NCI-H1417 (cell line): ENCODE measurements at regions not wholly inside any gene's neighbourhood (a gene's known extent, or its start where the extent isn't known, plus 50 kb on each side); places are given as distances from the start of the nearest gene placed in this dataset.

Experiments used
- DNase-seq, 3 experiments: peaks; one replicate each; lab custom pipeline; 2025; lab: John Stamatoyannopoulos, UW

DNA sequence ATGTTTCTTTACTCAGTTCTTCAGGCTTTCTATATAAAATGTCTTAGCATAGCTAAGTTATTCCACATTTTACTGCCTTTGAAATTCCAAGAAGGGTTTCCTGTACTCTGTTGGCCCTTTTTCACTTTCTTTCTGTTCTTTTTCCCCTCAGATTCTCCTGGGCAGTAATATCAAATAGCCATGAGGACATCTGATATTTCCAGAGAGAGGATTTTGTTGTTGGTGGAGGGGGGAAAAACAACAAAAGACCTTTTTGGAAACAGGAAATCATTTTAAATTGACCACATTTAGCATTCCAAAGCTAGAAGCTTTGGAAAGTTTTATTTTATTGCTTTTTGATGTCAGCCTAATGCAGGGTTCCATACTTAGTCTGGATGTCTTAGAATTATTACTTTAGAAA, 445.4 kb downstream of the GJA1 start:
- DNase-seq, result no peak

DNA sequence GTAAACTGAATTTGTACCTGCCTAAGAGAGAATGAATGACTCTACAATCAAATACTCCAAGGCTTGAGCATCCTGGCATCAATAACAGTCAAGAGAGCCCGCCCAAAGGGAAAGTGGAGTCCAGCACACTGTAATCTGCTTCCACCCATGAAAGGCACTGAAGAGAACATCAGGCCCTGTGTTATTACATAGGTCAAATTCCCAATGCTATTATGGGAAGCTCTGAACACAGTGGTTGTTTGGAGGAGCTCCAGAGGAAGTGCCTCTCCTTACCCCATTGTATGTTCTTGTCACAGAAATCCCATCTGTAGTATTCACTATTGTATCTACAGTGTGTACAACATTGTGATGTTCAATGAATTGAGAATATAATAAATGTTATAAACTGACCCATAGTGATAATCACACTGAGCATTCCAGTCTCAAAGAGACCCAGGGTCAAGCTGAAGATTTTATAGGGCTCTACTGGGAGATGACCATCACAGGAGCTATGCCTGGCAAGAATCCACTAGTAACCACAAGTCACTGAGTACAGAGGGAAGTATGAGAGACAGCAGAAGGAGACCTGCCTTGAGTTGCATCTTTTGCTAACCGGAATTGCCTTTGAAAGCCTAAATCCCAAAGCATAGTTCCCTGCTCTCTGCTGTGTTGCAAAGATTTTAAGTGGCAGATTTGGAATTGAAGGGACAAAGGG, 446.7 kb downstream of the GJA1 start:
- no peak for DNase-seq

DNA sequence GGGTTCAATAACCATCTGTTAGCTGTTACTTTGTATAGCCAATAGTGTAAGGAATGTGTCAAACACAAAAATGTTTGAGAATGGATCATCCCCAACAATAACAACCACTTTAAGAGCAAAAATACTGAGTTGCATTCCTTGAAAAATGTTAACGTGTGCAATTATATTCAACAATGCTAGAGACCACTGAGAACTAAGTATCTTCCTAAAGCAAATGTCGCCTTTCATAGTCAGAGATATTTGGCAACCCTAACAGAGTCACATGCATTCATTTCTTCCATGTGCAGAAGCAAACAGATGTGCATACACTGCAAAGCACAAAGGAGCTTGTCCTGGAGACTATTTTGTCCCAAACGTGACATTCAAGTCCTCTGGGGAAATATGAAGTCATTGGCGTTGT, 448.6 kb downstream of the GJA1 start:
- no peak for DNase-seq

DNA sequence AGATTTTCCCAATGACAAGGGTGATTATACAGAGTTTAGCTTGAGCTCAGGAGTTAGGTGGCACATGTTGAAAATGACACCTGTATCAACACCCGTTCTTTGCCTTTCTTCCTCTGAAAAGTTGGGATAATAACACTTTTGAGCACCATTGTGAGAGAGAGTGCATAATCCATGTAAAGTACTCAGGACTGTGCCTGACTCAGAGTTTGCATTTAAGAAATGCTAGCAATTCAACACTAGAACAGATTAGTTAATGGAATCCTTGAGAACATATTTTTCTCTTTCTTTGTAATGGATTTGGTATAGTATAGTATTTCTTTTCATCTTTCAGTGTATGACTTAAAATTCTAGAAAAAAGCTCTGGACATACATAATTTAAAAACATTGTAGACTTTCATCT, 449.2 kb downstream of the GJA1 start:
- DNase-seq, result no peak

DNA sequence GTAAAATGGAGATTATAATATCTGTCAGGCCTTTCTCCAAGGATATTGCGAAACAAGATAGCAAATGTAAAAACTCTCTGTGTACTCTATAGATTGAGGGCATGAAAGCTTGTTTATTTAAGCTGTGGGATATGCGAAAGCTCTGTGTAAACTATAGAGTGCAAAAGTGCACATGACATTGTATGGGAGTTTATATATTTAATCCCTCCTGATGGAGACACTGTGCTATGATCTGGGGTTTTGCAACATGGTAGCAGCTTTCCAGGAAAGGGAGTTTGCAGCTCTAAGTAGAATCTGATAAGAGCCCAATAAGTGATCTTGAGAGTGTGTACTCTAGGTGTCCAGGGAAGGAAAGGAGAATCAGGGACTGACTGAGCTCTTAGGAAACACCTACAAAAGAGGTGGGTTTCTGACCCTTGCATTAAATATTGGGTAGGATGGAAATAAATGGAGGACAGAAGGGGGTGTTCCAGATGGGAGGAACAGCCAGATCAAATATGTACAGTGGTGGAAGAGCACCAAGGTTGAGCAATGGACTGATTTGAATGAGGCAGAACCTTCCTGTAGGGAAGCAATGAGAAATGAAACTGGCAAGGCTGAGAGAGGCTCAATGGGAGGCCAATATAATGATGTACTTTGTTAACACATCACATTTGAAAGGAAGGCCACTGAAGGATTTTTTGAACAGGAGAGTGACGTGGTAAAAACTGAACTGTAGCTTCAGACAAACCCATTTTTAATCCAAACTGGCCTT, 450.1 kb downstream of the GJA1 start:
- no peak for DNase-seq

DNA sequence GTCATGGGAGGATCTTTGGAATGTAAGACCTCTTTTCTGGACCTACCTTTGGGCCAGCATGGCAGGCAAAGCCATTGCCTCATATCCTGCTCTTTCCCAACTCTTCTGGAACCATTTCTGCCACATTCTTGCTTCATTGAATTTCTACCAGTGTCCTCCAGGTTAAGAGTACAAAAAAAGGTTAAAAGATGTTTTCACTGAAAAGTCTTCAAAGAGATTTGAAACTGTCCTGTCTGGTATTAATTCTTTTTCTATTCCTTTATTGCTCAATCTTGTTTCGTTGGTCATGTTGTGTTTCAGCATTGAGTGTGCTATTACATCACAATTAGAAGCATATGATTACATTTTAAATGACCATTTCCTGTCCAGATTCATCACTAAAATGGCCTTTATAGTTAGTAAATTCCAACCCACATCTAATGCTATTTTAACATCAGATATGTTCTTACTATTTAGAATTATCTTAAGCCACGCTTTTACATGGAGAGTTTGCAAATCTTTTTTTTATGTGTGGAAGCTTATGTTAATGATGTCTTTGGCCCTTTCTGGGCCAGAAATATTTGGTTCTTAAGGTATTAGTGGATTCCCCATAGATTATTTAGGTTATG, 450.9 kb downstream of the GJA1 start:
- no peak for DNase-seq

DNA sequence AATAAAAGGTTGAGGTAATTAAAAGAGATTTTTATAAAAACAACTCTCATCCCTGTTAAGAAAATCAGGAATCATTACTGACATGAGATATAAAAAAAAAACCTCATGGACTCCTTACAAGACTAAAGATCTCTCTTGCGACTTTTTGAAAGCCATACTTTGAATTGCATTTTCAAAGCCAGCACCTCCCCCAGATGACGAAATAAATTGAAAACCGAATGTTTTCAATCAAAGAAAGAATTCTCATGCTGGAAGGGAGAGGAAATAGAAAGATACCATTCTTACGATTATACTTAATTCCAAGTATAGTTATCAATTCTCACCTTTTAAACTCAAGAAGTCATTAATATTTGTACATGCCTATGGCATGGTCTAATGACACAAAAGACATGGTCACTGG, 452.3 kb downstream of the GJA1 start:
- DNase-seq, result no peak

DNA sequence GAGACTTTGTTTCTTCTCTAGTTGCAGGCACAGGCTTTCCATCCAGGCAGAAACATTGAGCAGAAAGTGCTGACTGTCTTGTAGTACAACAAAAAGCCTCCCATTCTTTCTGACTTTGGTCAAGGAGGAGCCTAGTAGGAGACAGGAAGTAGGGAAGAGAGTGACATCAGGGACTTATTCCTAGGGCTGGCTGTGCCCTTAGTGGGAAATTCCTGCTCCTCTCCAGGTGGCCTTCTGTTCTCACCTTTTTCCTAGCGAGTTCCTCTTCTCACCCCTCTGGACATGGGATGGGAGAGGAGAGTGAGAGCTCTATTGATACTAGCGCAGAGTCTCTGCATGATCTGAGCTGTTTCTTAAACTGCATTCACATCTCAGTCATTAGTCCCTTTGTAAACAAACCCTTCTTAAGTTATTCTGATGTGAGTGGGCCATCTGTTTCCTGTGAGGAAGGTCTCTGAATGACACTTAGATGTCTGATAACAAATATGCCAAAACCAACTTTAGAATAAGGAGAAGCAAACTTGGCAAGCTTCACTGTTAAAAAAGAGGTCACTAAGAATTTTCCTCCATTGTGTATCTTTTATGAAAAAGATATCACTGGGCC, 455.0 kb downstream of the GJA1 start:
- peak in 1 of 3 experiments; percentile 8 for DNase-seq

DNA sequence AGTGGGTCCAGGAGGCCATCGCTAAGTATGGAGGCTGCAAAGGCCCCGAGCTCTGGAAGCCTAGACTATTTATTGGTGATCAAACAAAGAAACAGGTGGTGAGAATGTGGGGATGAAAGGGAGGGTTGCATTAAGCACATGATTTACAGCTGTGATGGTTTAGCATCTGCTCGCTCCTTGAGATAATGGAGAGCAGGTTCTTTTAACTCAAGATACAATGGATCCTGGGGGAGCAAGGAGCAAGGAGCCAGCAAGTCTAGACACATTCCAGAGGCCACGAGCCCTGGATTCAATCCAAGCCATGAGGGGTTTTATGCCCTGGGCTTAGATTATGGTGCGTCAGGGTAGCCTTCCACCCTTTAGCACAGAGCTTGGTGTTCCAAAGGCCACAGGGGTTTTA, 460.3 kb downstream of the GJA1 start:
- DNase-seq, result peak in 2 of 3 experiments; percentile 3 to 8

DNA sequence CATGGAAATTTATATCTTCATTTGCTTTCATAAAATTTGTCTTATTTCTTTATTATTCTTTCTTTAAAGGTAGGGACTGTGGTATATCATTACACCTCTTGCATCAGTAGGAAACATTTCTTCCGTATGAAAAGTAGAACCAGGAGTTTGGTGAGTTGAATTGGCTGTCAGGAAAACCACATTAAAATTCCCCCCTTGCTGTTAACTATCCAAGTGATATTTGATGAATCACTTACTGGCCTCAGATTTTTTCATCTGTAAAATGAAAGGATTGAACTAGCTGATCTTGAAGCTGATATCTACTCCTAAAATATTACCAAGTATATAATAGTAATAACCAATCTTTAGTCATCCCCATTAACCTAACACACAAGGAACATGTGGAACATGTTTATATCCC, 460.9 kb downstream of the GJA1 start:
- DNase-seq, result no peak

DNA sequence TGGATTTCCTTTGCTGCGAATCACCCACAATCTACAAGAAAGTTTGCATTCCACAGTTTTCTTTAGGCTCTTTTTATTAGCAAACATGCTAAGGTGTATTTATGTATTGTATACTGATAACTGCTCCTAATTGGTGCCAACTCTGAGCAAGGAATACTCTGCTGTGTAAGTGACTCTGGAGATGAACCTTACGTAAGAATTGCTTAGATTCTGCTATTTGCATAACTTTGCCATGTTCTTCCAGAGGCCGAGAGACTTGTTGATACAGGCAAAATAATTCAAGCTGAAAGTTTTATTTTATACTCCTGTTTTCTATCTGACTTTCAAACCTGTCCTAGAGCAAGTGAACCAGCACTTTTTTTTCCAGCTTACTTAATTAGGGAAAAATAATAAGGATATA, 461.3 kb downstream of the GJA1 start:
- DNase-seq, result no peak

DNA sequence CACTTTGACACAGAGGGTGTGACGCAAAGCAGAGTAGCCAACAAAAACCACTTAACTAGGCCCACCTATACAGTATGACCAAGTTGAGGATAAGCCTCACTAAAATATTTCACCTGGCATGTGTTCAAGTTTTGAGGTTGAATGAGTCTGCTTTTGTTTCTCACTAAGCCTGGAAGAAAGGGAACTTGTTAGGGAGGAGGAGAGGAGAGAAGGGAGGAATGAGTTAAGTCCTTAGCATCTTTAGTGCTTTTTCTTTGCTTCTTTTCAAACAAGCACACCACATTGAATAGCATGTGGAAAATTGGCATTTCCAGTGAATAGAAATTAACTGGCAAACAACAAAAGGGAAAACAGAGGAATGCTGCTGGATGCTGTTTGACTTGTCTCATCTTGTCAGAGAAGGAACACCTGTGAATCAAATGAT, 461.9 kb downstream of the GJA1 start:
- DNase-seq, result peak in 2 of 3 experiments; percentile 15 to 19

DNA sequence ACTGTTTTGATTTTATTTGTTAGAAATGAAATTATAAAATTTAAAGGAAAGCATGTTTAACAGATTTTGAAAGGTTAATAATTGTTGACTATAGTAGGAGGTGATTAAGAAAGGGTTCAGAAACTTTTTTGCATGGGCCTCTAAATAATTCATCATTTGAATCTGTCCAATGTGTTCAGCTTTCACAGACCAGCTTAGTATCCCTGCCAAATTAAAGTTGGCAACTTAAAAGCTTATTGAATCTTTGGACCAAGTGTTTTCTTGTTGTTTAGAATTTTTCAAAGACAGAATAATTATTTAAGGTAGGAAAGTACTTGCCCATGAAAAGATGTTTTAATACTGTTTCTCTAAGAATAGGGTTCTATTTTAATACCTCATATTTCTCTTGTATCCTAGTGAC, 466.0 kb downstream of the GJA1 start:
- no peak for DNase-seq

DNA sequence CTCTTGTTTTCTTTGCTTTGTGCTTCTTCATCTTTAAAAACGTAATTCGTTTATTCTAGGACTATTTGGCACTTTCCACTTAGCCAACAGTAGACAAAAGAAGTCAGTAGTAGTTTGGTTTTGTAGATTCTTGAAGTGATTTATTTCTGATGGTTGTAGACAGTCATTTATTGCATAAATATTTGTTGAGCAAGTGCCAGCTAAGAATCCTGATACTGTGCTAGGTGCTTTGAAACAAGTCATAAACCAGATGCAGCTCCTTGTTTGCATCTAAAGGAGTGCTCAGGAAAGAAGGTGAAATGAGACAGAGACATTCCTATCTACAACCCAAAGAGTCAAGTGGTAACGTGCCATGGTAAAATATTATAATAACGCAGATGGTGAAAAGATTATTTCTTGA, 469.1 kb downstream of the GJA1 start:
- DNase-seq, result no peak

DNA sequence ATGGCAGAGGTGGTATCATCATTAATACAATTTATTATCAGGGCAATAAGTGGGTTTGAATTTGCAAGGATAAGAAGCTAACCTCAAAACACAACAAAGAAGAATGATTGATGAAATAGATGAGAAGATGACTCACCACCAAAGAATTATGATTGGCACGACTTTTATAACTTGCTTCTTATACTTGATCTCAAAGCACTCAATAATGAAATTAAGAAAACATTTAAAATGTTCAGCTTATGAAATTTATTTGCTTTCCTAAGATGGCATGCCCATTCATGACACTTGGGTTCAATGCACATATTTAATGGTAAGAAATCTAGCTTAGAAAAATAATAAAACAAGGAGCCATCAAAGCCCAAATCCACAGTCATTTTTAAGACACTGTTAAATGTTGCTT, 477.5 kb downstream of the GJA1 start:
- DNase-seq, result no peak

DNA sequence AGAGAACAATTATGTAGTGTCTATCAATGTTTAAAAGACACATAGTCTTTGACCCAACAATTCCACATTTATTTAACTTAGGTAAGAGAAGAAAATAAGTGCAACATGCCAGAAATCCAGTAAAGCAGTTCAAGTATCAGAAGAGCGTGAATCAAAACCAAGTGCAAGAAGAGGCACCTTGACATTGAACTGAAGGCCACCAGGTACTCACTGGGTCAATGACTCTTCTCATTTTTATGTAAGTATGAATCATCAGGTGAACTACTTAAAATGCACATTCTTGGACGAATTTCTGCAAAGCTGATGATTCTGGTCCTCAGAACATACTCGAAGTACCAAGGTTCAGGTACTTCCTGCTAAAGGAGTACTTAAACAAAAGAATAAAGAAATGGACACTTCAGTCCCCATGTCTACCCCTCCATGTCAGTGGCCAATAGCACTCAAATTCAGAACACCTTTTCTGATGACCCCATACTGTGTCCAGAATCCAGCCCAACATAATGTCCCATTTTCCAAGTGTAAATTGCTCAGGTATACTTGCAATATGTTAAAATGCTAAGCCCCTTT, 481.9 kb downstream of the GJA1 start:
- DNase-seq, result no peak

DNA sequence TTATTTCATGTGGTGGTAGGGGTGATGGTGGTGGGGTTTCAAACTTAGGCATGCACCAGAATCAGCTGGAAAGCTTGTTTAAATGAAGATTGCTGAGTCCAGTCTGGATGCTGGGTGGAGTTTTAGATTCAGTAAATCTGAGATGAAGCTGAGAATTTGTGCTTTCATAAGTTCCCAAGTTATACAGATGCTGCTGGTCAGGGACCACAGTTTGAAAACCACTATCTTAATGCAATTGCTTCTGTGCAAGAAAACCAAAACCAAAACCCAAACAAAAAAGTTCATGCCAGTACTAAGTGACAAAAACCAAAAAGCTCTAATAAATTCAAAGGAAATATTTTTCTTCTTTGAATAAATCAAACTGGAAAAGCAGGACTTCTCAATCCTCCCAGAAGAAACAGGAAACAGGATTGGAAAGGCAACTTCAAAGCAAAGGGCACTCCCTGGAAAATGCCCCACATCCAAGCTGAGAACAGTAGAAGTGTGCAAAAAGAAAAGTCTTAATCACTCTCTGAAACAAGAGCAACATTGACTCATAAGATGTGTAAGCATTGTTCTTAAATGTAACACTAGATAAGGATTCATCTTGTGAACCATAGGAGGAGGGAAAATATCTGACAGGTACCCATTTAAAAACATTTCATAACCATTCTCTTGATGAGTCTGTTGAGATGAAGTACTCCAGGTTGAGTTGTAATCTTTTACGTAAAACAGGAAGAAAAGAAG, 481.5 kb upstream of the HSF2 start:
- no peak for DNase-seq

DNA sequence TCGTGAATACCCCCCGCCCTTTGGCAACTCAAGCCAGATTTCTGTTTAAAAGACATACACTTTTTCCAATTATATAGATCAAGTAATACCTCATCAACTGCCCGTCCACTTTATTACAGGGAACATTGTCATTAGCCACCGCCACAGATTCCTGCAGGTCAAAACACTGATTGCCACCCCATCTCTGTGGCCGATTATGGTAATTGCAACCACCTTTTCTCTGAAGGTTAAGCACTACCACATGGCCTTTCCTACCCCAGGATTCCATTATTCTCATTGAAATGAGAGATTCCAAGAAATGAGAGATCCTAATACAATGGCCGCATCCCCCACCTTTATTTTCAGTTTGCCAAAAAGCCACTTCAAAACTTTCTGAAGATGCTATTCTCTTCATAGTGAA, 478.8 kb upstream of the HSF2 start:
- no peak for DNase-seq

DNA sequence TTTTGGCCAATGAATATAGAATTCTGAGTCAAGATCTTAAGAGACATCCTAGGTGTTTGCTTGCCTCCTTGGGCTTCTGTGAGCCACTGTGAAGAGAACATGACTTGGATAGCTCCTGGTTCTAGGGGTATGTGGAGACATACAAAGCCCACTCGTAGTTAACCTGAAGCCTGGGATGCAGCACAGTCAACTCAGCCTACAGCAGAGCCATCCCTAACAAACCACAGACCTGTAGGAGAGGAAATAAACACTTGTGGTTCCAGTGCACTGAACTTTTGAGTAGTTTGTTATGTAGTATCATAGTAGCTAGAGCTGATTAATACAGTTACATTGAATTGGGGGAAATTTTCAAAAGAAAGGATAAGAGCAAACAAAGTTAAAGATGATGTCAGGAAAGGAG, 474.4 kb upstream of the HSF2 start:
- no peak for DNase-seq

DNA sequence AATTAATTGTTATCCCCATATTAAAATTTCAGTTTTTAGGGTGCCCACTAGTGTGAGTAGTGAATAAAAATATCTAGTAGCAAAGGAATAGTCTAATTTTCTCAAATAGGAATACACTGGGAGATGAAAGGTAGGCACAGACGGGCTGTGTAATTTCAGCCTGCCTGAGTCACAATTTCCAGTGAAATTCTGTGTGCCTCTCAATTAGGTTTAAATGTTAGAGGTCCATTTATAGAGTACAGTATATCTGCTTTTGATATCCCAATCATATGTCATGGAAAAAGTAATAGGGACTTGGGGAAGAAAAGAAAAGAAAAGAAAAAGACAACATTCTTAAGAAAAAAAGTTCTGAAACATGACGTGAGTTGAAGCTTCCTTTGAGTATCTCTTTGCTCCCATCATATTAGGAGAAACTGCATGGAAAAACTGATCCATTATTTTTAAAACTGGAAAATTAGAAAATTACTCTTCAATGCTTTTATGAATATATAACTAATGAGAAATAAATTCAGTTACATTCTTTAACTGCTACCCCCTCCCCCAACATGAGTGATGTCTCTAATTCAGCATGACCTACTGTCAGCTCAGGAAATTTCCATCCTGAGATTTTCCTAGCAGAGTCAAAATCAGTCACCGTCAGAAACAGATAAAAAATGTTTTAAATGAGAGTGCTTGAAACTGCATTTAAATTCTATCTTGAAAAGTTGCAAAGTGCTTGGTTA, 473.8 kb upstream of the HSF2 start:
- DNase-seq, result no peak

DNA sequence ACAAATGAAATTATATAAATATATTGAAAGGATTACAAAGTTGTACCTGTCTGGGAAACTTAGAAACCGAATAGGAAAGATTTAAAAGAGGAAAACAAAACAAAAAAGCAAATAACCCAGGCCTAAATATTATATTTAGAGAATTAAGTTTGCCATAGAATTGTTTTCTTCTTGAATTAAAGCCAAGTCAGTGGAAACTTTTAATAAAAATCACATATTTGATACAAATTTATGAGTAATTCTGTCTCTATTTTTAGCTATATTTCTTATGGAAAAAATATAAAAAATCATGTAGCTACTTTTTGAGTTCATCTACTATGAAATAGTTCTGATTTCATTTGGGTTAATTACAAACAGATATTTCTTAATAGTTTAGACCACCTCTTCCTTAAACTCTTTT, 470.2 kb upstream of the HSF2 start:
- no peak for DNase-seq
